ENCODE measurements at regions not wholly inside any gene's neighbourhood (a gene's known extent, or its start where the extent isn't known, plus 50 kb on each side); places are given as distances from the start of the nearest gene placed in this dataset.

DNA sequence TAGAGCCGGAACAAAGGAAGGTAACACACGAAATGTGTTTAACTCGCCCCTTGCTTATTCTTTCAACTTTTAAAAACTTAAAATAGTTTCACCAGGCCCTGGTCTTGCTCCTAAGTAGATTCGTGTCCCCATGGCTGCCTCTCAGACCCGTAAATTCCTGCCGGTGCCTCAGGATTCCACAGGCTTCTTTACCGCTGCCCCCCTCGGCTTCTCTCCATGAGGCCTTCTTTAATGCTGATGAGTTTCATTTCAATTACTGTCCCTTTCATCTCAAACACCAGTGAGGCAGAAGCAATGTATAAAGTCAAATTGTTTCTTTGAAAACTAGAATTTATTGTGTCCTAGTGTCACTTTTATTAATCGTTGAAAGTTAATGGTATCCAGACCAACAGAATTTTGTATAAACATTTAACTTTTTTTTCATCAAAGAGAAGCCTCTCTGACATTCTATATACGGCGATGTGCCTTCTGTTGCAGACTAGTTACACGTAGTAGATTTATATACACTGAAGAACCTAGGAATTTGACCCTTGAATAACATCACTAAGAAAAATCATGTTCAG is 225.2 kb downstream of the C7orf25 start:
- Histone ChIP-seq H4K20me1 (ENCODE audit: insufficient read depth) (no peaks in the 10 kb centered on the region), H3K79me2 (ENCODE audit: insufficient read depth, low read length) (no peaks in the 10 kb centered on the region), H3K9me2 (ENCODE audit: insufficient read depth) (no peaks in the 10 kb centered on the region), H2AFZ (ENCODE audit: low read depth, low read length, poor library complexity, severe bottlenecking) (no peak overlapping the region), H3K27ac (ENCODE audit: low read depth, low read length) (no peak overlapping the region), H3K27me3 (ENCODE audit: insufficient read depth, low read length) (no peaks in the 10 kb centered on the region; the same call in 1 of the 2 replicates), H3K4me1 (ENCODE audit: control insufficient read depth in 1 of 2, insufficient read depth in 2 of 2, low read length in 2 of 2) (no peaks in the 10 kb centered on the region), H3K4me3 (replicated peaks in 1 of 2; ENCODE audit: low read depth in 1 of 2, low read length in 2 of 2) (no peak overlapping the region), H3K9me3 (ENCODE audit: control insufficient read depth in 1 of 2, insufficient read depth in 1 of 2, low read depth in 1 of 2, low read length in 2 of 2) (no peaks in the 10 kb centered on the region), H3K9ac (ENCODE audit: low read length) (no peak overlapping the region), H3K36me3 (ENCODE audit: control insufficient read depth in 1 of 2, insufficient read depth in 2 of 2, low read length in 2 of 2) (no peaks in the 10 kb centered on the region), H3K4me2 (ENCODE audit: low read length) (no peak overlapping the region)
- RAD21 ChIA-PET (ENCODE audit: low non-redundant PET in 1 of 2, low total read pairs in 2 of 2, uncharacterized antibody in 2 of 2, unreplicated experiment in 2 of 2), result no interaction called here
- TF ChIP-seq, protein P1, sequence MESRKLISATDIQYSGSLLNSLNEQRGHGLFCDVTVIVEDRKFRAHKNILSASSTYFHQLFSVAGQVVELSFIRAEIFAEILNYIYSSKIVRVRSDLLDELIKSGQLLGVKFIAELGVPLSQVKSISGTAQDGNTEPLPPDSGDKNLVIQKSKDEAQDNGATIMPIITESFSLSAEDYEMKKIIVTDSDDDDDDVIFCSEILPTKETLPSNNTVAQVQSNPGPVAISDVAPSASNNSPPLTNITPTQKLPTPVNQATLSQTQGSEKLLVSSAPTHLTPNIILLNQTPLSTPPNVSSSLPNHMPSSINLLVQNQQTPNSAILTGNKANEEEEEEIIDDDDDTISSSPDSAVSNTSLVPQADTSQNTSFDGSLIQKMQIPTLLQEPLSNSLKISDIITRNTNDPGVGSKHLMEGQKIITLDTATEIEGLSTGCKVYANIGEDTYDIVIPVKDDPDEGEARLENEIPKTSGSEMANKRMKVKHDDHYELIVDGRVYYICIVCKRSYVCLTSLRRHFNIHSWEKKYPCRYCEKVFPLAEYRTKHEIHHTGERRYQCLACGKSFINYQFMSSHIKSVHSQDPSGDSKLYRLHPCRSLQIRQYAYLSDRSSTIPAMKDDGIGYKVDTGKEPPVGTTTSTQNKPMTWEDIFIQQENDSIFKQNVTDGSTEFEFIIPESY (IDR thresholded peaks at IDR 0.05; ENCODE audit: extremely low read depth, insufficient replicate concordance, low read length), result no peak
- TF ChIP-seq FOSL1 (IDR thresholded peaks at IDR 0.05; ENCODE audit: low read depth), result no peak
- TF ChIP-seq ELF1 (IDR thresholded peaks at IDR 0.05; ENCODE audit: borderline replicate concordance, low read depth), result no peak
- TF ChIP-seq, protein P2, sequence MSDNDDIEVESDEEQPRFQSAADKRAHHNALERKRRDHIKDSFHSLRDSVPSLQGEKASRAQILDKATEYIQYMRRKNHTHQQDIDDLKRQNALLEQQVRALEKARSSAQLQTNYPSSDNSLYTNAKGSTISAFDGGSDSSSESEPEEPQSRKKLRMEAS (IDR thresholded peaks at IDR 0.05), result no peak
- no peak for TF ChIP-seq RAD21 (IDR thresholded peaks at IDR 0.05; ENCODE audit: low read depth)
- TF ChIP-seq POLR2A (IDR thresholded peaks at IDR 0.05; ENCODE audit: borderline replicate concordance, extremely low read depth, insufficient read depth, insufficient read length), result no peak
- TF ChIP-seq SIN3A (IDR thresholded peaks at IDR 0.05; ENCODE audit: low read depth), result no peak
- no peak for TF ChIP-seq EZH2phosphoT487 (IDR thresholded peaks at IDR 0.05; ENCODE audit: borderline replicate concordance)
- TF ChIP-seq ZNF274 (IDR thresholded peaks at IDR 0.05; ENCODE audit: low read depth, low read length), result no peak
- no peak for TF ChIP-seq CEBPB (IDR thresholded peaks at IDR 0.05; ENCODE audit: low read depth)
- no peak for TF ChIP-seq POLR2AphosphoS5 (IDR thresholded peaks at IDR 0.05; ENCODE audit: low read depth, low read length)
- TF ChIP-seq EGR1 (IDR thresholded peaks at IDR 0.05; ENCODE audit: low read depth), result no peak
- TF ChIP-seq, protein P3, sequence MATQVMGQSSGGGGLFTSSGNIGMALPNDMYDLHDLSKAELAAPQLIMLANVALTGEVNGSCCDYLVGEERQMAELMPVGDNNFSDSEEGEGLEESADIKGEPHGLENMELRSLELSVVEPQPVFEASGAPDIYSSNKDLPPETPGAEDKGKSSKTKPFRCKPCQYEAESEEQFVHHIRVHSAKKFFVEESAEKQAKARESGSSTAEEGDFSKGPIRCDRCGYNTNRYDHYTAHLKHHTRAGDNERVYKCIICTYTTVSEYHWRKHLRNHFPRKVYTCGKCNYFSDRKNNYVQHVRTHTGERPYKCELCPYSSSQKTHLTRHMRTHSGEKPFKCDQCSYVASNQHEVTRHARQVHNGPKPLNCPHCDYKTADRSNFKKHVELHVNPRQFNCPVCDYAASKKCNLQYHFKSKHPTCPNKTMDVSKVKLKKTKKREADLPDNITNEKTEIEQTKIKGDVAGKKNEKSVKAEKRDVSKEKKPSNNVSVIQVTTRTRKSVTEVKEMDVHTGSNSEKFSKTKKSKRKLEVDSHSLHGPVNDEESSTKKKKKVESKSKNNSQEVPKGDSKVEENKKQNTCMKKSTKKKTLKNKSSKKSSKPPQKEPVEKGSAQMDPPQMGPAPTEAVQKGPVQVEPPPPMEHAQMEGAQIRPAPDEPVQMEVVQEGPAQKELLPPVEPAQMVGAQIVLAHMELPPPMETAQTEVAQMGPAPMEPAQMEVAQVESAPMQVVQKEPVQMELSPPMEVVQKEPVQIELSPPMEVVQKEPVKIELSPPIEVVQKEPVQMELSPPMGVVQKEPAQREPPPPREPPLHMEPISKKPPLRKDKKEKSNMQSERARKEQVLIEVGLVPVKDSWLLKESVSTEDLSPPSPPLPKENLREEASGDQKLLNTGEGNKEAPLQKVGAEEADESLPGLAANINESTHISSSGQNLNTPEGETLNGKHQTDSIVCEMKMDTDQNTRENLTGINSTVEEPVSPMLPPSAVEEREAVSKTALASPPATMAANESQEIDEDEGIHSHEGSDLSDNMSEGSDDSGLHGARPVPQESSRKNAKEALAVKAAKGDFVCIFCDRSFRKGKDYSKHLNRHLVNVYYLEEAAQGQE (IDR thresholded peaks at IDR 0.05; ENCODE audit: low read depth), result no peak
- TF ChIP-seq TCF7L2 (IDR thresholded peaks at IDR 0.05; ENCODE audit: borderline replicate concordance, extremely low read depth, insufficient read depth, insufficient read length), result no peak
- TF ChIP-seq, protein P4, sequence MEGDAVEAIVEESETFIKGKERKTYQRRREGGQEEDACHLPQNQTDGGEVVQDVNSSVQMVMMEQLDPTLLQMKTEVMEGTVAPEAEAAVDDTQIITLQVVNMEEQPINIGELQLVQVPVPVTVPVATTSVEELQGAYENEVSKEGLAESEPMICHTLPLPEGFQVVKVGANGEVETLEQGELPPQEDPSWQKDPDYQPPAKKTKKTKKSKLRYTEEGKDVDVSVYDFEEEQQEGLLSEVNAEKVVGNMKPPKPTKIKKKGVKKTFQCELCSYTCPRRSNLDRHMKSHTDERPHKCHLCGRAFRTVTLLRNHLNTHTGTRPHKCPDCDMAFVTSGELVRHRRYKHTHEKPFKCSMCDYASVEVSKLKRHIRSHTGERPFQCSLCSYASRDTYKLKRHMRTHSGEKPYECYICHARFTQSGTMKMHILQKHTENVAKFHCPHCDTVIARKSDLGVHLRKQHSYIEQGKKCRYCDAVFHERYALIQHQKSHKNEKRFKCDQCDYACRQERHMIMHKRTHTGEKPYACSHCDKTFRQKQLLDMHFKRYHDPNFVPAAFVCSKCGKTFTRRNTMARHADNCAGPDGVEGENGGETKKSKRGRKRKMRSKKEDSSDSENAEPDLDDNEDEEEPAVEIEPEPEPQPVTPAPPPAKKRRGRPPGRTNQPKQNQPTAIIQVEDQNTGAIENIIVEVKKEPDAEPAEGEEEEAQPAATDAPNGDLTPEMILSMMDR (IDR thresholded peaks at IDR 0.05 in 2 of 3, conservative IDR thresholded peaks at IDR 0.05 in 1 of 3; ENCODE audit: borderline replicate concordance in 1 of 3, insufficient read depth in 1 of 3, low read depth in 2 of 3, low read length in 2 of 3), result no peak
- no peak for TF ChIP-seq YY1 (IDR thresholded peaks at IDR 0.05; ENCODE audit: extremely low read depth, insufficient replicate concordance, low read depth, low read length)
- no peak for TF ChIP-seq JUND (IDR thresholded peaks at IDR 0.05)
- TF ChIP-seq, protein P5, sequence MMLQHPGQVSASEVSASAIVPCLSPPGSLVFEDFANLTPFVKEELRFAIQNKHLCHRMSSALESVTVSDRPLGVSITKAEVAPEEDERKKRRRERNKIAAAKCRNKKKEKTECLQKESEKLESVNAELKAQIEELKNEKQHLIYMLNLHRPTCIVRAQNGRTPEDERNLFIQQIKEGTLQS (IDR thresholded peaks at IDR 0.05), result no peak
- TF ChIP-seq CBX3 (IDR thresholded peaks at IDR 0.05; ENCODE audit: low read depth), result no peak
- no peak for TF ChIP-seq SRF (IDR thresholded peaks at IDR 0.05; ENCODE audit: low read depth)
- POLR2A ChIA-PET, result no interaction called here
- CTCF ChIA-PET, result no interaction called here
- no TSS peak for BruUV-seq (replicated peaks)
- DNase-seq (ENCODE audit: low read depth, low spot score), result no peak
- intact Hi-C loops (cut with micrococcal nuclease), result no loop called here
- no peak for ATAC-seq
